ENCODE measurements at regions not wholly inside any gene's neighbourhood (a gene's known extent, or its start where the extent isn't known, plus 50 kb on each side); places are given as distances from the start of the nearest gene placed in this dataset.

GRCh38 chr20:52037370-52037769, 154.2 kb downstream of the ZFP64 start:
- Histone ChIP-seq H4K20me1 (ENCODE audit: control insufficient read depth, extremely low read depth, insufficient read depth, low read length) (no peaks in the 10 kb centered on the region), H3K4me2 (ENCODE audit: control insufficient read depth, extremely low read depth, insufficient read depth, low read depth, low read length) (no peak overlapping the region), H3K36me3 (ENCODE audit: control insufficient read depth in 2 of 2, extremely low read depth in 1 of 2, insufficient read depth in 2 of 2, low read length in 2 of 2) (no peaks in the 10 kb centered on the region), H3K9ac (ENCODE audit: control insufficient read depth, extremely low read depth, insufficient read depth, low read length) (no peak overlapping the region), H3K27me3 (ENCODE audit: control insufficient read depth, extremely low read depth, insufficient read depth, low read length) (no peaks in the 10 kb centered on the region), H3K79me2 (ENCODE audit: control insufficient read depth, insufficient read depth, low read length) (no peaks in the 10 kb centered on the region), H3K4me1 (ENCODE audit: control insufficient read depth, extremely low read depth, insufficient read depth, low read length) (no peaks in the 10 kb centered on the region), H3K9me3 (ENCODE audit: control insufficient read depth, low read depth, low read length) (no peaks in the 10 kb centered on the region), H3K27ac (ENCODE audit: control insufficient read depth, insufficient read depth, low read length) (no peak overlapping the region), H3K9me1 (ENCODE audit: control insufficient read depth, extremely low read depth, insufficient read depth, low read length) (no peaks in the 10 kb centered on the region), H3K4me3 (ENCODE audit: control insufficient read depth in 2 of 3, extremely low read depth in 1 of 3, insufficient read depth in 2 of 3, low read depth in 1 of 3, low read length in 3 of 3) (no peak overlapping the region), H2AFZ (ENCODE audit: control insufficient read depth, low read length) (no peak overlapping the region)
- FAIRE-seq (no peak), DNase-seq (ENCODE audit: low read depth, low spot score) (no peak)
- no peak for TF ChIP-seq EZH2 (IDR thresholded peaks at IDR 0.05; ENCODE audit: low read length)
- TF ChIP-seq CTCF (optimal IDR thresholded peaks at IDR 0.05 in 1 of 3, IDR thresholded peaks at IDR 0.05 in 1 of 3, conservative IDR thresholded peaks at IDR 0.05 in 1 of 3; ENCODE audit: extremely low read depth in 1 of 3, insufficient read depth in 2 of 3, low read length in 3 of 3): no peak
- dilution Hi-C loops (cut with MboI; ENCODE audit: extremely low pct_ligation_motif_present, low sequenced_read_pairs): no loop called here

GRCh38 chr20:52035977-52036376, 155.6 kb downstream of the ZFP64 start:
- no peaks in the 10 kb centered on the region for H3K9me3 ChIP-seq (ENCODE audit: control insufficient read depth, low read depth, low read length)
- H3K4me1 ChIP-seq (ENCODE audit: control insufficient read depth, extremely low read depth, insufficient read depth, low read length): no peaks in the 10 kb centered on the region
- H3K79me2 ChIP-seq (ENCODE audit: control insufficient read depth, insufficient read depth, low read length): no peaks in the 10 kb centered on the region
- FAIRE-seq: no peak
- H3K27me3 ChIP-seq (ENCODE audit: control insufficient read depth, extremely low read depth, insufficient read depth, low read length): no peaks in the 10 kb centered on the region
- no peak overlapping the region for H3K27ac ChIP-seq (ENCODE audit: control insufficient read depth, insufficient read depth, low read length)
- no peaks in the 10 kb centered on the region for H3K36me3 ChIP-seq (ENCODE audit: control insufficient read depth in 2 of 2, extremely low read depth in 1 of 2, insufficient read depth in 2 of 2, low read length in 2 of 2)
- dilution Hi-C loops (cut with MboI; ENCODE audit: extremely low pct_ligation_motif_present, low sequenced_read_pairs): no loop called here
- H3K4me2 ChIP-seq (ENCODE audit: control insufficient read depth, extremely low read depth, insufficient read depth, low read depth, low read length): no peak overlapping the region
- no peak overlapping the region for H2AFZ ChIP-seq (ENCODE audit: control insufficient read depth, low read length)
- DNase-seq (ENCODE audit: low read depth, low spot score): no peak
- H4K20me1 ChIP-seq (ENCODE audit: control insufficient read depth, extremely low read depth, insufficient read depth, low read length): no peaks in the 10 kb centered on the region
- H3K4me3 ChIP-seq (ENCODE audit: control insufficient read depth in 2 of 3, extremely low read depth in 1 of 3, insufficient read depth in 2 of 3, low read depth in 1 of 3, low read length in 3 of 3): no peak overlapping the region
- no peak for TF ChIP-seq EZH2 (IDR thresholded peaks at IDR 0.05; ENCODE audit: low read length)
- TF ChIP-seq CTCF (optimal IDR thresholded peaks at IDR 0.05 in 1 of 3, IDR thresholded peaks at IDR 0.05 in 1 of 3, conservative IDR thresholded peaks at IDR 0.05 in 1 of 3; ENCODE audit: extremely low read depth in 1 of 3, insufficient read depth in 2 of 3, low read length in 3 of 3): no peak
- H3K9ac ChIP-seq (ENCODE audit: control insufficient read depth, extremely low read depth, insufficient read depth, low read length): no peak overlapping the region
- H3K9me1 ChIP-seq (ENCODE audit: control insufficient read depth, extremely low read depth, insufficient read depth, low read length): no peaks in the 10 kb centered on the region
